H9 (cell line): ENCODE measurements at regions not wholly inside any gene's neighbourhood (a gene's known extent, or its start where the extent isn't known, plus 50 kb on each side); places are given as distances from the start of the nearest gene placed in this dataset.

ENCODE experiments used
- DNase-seq: peaks from one replicate; pipeline ENCODE4 v3.0.0-alpha.2; 2017
- H2AFZ ChIP-seq: one replicate; pipeline ENCODE4 v1.6.1; 2013; ENCODE audit warnings: mild to moderate bottlenecking, low read length, control low read depth, moderate library complexity
- H2AK5ac ChIP-seq: 2 replicates; pipeline ENCODE4 v1.6.1; 2013; ENCODE audit warnings: low read length, control low read depth, mixed read lengths; ENCODE audit not compliant: insufficient read length
- H2BK120ac ChIP-seq: one replicate; pipeline ENCODE4 v1.6.1; 2013; ENCODE audit warnings: low read depth, mild to moderate bottlenecking, low read length, control low read depth, inconsistent platforms; ENCODE audit not compliant: poor library complexity, severe bottlenecking
- H2BK12ac ChIP-seq: 2 replicates; pipeline ENCODE4 v1.6.1; 2013; ENCODE audit warnings: low read length, control low read depth, mixed read lengths, low read depth; ENCODE audit not compliant: insufficient read length
- H2BK15ac ChIP-seq: 2 replicates; pipeline ENCODE4 v1.6.1; 2013; ENCODE audit warnings: low read depth, low read length, control low read depth
- H2BK20ac ChIP-seq: one replicate; pipeline ENCODE4 v1.6.1; 2013; ENCODE audit warnings: low read depth, mild to moderate bottlenecking, low read length, control low read depth, inconsistent platforms; ENCODE audit not compliant: poor library complexity, severe bottlenecking
- H2BK5ac ChIP-seq: 2 replicates; pipeline ENCODE4 v1.6.1; 2013; ENCODE audit warnings: low read length, control low read depth, mixed read lengths; ENCODE audit not compliant: insufficient read length
- H3K14ac ChIP-seq: 2 replicates; pipeline ENCODE4 v1.6.1; 2013; ENCODE audit warnings: low read length, control low read depth; ENCODE audit not compliant: insufficient read depth
- H3K18ac ChIP-seq: 2 replicates; pipeline ENCODE4 v1.6.1; 2013; ENCODE audit warnings: low read depth, mild to moderate bottlenecking, mixed read lengths, low read length, control low read depth; ENCODE audit not compliant: insufficient read length
- H3K23ac ChIP-seq: 2 replicates; pipeline ENCODE4 v1.6.1; 2013; ENCODE audit warnings: low read length, control low read depth, mixed read lengths, low read depth; ENCODE audit not compliant: insufficient read length
- H3K23me2 ChIP-seq: 2 replicates; pipeline ENCODE4 v1.6.1; 2013; ENCODE audit warnings: low read depth, mild to moderate bottlenecking, mixed read lengths, low read length, control low read depth; ENCODE audit not compliant: insufficient read length, poor library complexity, severe bottlenecking
- H3K27ac ChIP-seq: 2 replicates; pipeline ENCODE4 v1.5.1; 2013; ENCODE audit warnings: low read length, control low read depth, mixed read lengths, low read depth; ENCODE audit not compliant: insufficient read length
- H3K27me3 ChIP-seq: 2 replicates; pipeline ENCODE4 v1.6.1; 2013; ENCODE audit warnings: low read length, control low read depth, inconsistent platforms; ENCODE audit not compliant: insufficient read depth
- H3K4ac ChIP-seq: 2 replicates; pipeline ENCODE4 v1.6.1; 2013; ENCODE audit warnings: low read depth, mild to moderate bottlenecking, control low read depth, inconsistent platforms, low read length, moderate library complexity
- H3K4me1 ChIP-seq: 2 replicates; pipeline ENCODE4 v1.6.1; 2013; ENCODE audit warnings: low read length, control low read depth, inconsistent platforms; ENCODE audit not compliant: insufficient read depth
- H3K4me2 ChIP-seq: 2 replicates; pipeline ENCODE4 v1.6.1; 2013; ENCODE audit warnings: low read length, control low read depth, mixed read lengths; ENCODE audit not compliant: insufficient read length, insufficient read depth
- H3K56ac ChIP-seq: 2 replicates; pipeline ENCODE4 v1.6.1; 2013; ENCODE audit warnings: low read depth, mild to moderate bottlenecking, mixed read lengths, low read length, control low read depth; ENCODE audit not compliant: insufficient read length
- H3K79me1 ChIP-seq: 2 replicates; pipeline ENCODE4 v1.6.1; 2013; ENCODE audit warnings: low read depth, mild to moderate bottlenecking, moderate library complexity, low read length, control low read depth, inconsistent platforms; ENCODE audit not compliant: insufficient read depth, poor library complexity, severe bottlenecking
- H3K79me2 ChIP-seq: 2 replicates; pipeline ENCODE4 v1.6.1; 2013; ENCODE audit warnings: low read length, control low read depth, inconsistent platforms; ENCODE audit not compliant: insufficient read depth
- H3K9ac ChIP-seq: 2 replicates; pipeline ENCODE4 v1.6.1; 2013; ENCODE audit warnings: low read length, control low read depth, mixed read lengths; ENCODE audit not compliant: insufficient read length; ENCODE audit errors: extremely low read depth
- H3K9me3 ChIP-seq: one replicate; pipeline ENCODE4 v1.6.1; 2013; ENCODE audit warnings: low read depth, low read length, inconsistent platforms; ENCODE audit not compliant: control insufficient read depth
- H3T11ph ChIP-seq: one replicate; pipeline ENCODE4 v1.6.1; 2013; ENCODE audit warnings: mild to moderate bottlenecking, low read length, control low read depth, inconsistent platforms
- H4K20me1 ChIP-seq: one replicate; pipeline ENCODE4 v1.6.1; 2013; ENCODE audit not compliant: control insufficient read depth, insufficient read length, insufficient read depth
- H4K5ac ChIP-seq: 2 replicates; pipeline ENCODE4 v1.6.1; 2013; ENCODE audit warnings: low read depth, mild to moderate bottlenecking, mixed read lengths, low read length, control low read depth; ENCODE audit not compliant: insufficient read length
- H4K8ac ChIP-seq: replicated peaks from 2 replicates; pipeline ENCODE4 v1.6.1; 2013; ENCODE audit warnings: low read length, control low read depth, mixed read lengths, low read depth; ENCODE audit not compliant: insufficient read length
- H4K91ac ChIP-seq: 2 replicates; pipeline ENCODE4 v1.6.1; 2013; ENCODE audit warnings: low read depth, mild to moderate bottlenecking, moderate library complexity, mixed read lengths, low read length, control low read depth; ENCODE audit not compliant: insufficient read length
- H3K27ac Mint-ChIP-seq, 3 experiments: 2 replicates in 2 of 3; 3 replicates in 1 of 3; pipeline ENCODE4 v1.8.0; 2020 to 2021; ENCODE audit warnings: mixed read lengths in 3 of 3, mild to moderate bottlenecking in 1 of 3, moderate library complexity in 1 of 3
- H3K27me3 Mint-ChIP-seq: 2 replicates; pipeline ENCODE4 v1.8.0; 2021; ENCODE audit warnings: low read depth, mild to moderate bottlenecking, moderate library complexity, mixed read lengths
- H3K36me3 Mint-ChIP-seq, 3 experiments: 2 replicates in 2 of 3; 3 replicates in 1 of 3; pipeline ENCODE4 v1.8.0; 2020 to 2021; ENCODE audit warnings: low read depth in 3 of 3, mixed read lengths in 3 of 3; ENCODE audit not compliant: insufficient read depth in 1 of 3
- H3K4me1 Mint-ChIP-seq, 2 experiments: 2 replicates each; pipeline ENCODE4 v1.8.0; 2020; ENCODE audit warnings: mixed read lengths in 2 of 2
- H3K4me3 Mint-ChIP-seq, 2 experiments: 2 replicates in 1 of 2; 3 replicates in 1 of 2; pipeline ENCODE4 v1.8.0; 2020 to 2021; ENCODE audit warnings: mild to moderate bottlenecking in 2 of 2, mixed read lengths in 2 of 2, moderate library complexity in 1 of 2
- H3K9me3 Mint-ChIP-seq, 2 experiments: 2 replicates in 1 of 2; 3 replicates in 1 of 2; pipeline ENCODE4 v1.8.0; 2020; ENCODE audit warnings: mild to moderate bottlenecking in 2 of 2, mixed read lengths in 2 of 2, moderate library complexity in 1 of 2
- WGBS: extraction: QIAGEN DNeasy Blood & Tissue Kit; methylation state at CpG from one replicate; pipeline ENCODE4 v1.1.7; 2013; ENCODE audit warnings: missing lambda C conversion rate, low lambda C conversion rate, mixed read lengths; ENCODE audit not compliant: insufficient read length; ENCODE audit errors: extremely low coverage; 5-methylcytosine and 5-hydroxymethylcytosine counted together
- TF ChIP-seq, protein P1 (sequence below): fragments of 200-600 bp; sonication (generic); conservative IDR thresholded peaks from 3 replicates; pipeline ENCODE4 v1.8.0; 2021; ENCODE audit warnings: antibody characterized with exemption, mild to moderate bottlenecking

DNA sequence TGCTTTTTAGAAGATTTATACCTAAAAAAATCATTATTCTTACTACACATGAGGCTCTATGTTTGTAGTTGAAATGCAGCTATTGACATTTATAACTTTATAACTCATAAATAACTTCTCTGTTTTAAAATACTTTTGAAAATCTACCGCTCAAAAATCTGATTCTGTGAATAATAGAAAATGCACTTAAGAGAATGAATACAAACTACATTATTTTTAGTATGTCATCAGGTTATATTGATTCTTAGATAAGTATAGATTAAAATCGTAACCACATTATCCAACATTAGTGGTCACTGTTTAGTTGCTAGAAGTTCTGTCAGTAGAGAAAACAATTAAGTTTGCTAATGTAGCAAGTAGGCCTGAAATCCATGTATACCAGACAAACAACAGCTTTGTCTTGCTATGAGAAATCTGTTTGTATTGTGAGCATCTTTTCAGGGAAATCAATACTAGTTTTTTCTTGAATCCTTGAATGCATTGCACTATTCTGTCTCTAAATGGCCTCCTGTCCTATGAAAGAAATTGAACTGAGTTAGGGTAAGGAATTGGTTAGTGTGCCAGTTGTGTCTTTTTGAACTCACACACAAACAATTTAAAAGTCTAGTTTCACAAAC is 116.5 kb upstream of the HDAC9 start:
- Histone ChIP-seq H4K8ac (no peak overlapping the region), H3K79me1 (no peaks in the 10 kb centered on the region), H2BK20ac (no peak overlapping the region), H4K91ac (no peak overlapping the region), H3K14ac (no peak overlapping the region), H3K27me3 (no peaks in the 10 kb centered on the region), H4K5ac (no peak overlapping the region), H3K9ac (no peak overlapping the region), H3K4ac (no peak overlapping the region), H2BK15ac (no peak overlapping the region), H3K9me3 (no peaks in the 10 kb centered on the region), H3K27ac (no peak overlapping the region), H2BK120ac (no peak overlapping the region), H2BK5ac (no peak overlapping the region), H3K56ac (no peak overlapping the region), H3K4me1 (no peaks in the 10 kb centered on the region), H2AK5ac (no peak overlapping the region), H4K20me1 (no peaks in the 10 kb centered on the region), H3K79me2 (no peaks in the 10 kb centered on the region), H2AFZ (no peak overlapping the region), H3K18ac (no peak overlapping the region), H3T11ph (no peak overlapping the region), H3K23ac (no peak overlapping the region), H3K23me2 (no peaks in the 10 kb centered on the region), H2BK12ac (no peak overlapping the region), H3K4me2 (no peak overlapping the region)
- Mint-ChIP-seq H3K4me1 (peaks cover 9% of the 10 kb centered on the region in 2 experiments), H3K4me3 (no peak overlapping the region), H3K9me3 (no peaks in the 10 kb centered on the region; a peak in 1 of 5 replicates), H3K27ac (no peak overlapping the region), H3K27me3 (no peaks in the 10 kb centered on the region), H3K36me3 (no peaks in the 10 kb centered on the region)
- TF ChIP-seq, protein P1, sequence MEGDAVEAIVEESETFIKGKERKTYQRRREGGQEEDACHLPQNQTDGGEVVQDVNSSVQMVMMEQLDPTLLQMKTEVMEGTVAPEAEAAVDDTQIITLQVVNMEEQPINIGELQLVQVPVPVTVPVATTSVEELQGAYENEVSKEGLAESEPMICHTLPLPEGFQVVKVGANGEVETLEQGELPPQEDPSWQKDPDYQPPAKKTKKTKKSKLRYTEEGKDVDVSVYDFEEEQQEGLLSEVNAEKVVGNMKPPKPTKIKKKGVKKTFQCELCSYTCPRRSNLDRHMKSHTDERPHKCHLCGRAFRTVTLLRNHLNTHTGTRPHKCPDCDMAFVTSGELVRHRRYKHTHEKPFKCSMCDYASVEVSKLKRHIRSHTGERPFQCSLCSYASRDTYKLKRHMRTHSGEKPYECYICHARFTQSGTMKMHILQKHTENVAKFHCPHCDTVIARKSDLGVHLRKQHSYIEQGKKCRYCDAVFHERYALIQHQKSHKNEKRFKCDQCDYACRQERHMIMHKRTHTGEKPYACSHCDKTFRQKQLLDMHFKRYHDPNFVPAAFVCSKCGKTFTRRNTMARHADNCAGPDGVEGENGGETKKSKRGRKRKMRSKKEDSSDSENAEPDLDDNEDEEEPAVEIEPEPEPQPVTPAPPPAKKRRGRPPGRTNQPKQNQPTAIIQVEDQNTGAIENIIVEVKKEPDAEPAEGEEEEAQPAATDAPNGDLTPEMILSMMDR, result no peak
- DNase-seq, result no peak
- no CpG with 5 or more reads among the region's 2 CpGs for WGBS
